Tibial artery (tissue), 4 donors: ENCODE measurements at regions not wholly inside any gene's neighbourhood (a gene's known extent, or its start where the extent isn't known, plus 50 kb on each side); places are given as distances from the start of the nearest gene placed in this dataset.

Source experiments
- DNase-seq, 2 donors: peaks; one replicate each; pipeline ENCODE4 v3.0.0-alpha.2; 2019
- H3K27ac ChIP-seq, 2 donors: fragments of 200-600 bp; sonication (generic) in 1 of 2; 1 replicate in 1 of 2; 2 replicates in 1 of 2; pipeline ENCODE4 v1.5.1; 2018 to 2019; ENCODE audit warnings: mild to moderate bottlenecking in 1 of 2
- H3K27me3 ChIP-seq, 2 donors: fragments of 200-600 bp; sonication (generic) in 1 of 2; one replicate each; pipeline versions ENCODE4 v1.5.1 to v1.6.0; 2016 to 2019
- H3K36me3 ChIP-seq, 3 donors: fragments of 200-600 bp; sonication (generic) in 2 of 3; one replicate each; pipeline ENCODE4 v1.5.1; 2016 to 2019; ENCODE audit warnings: mild to moderate bottlenecking in 2 of 3
- H3K4me1 ChIP-seq, 4 donors: fragments of 200-600 bp; sonication (generic) in 2 of 4; 1 replicate in 3 of 4; 2 replicates in 1 of 4; pipeline ENCODE4 v1.5.1; 2016 to 2019
- H3K4me3 ChIP-seq, 2 donors: fragments of 200-600 bp; sonication (generic) in 1 of 2; 1 replicate in 1 of 2; 2 replicates in 1 of 2; pipeline ENCODE4 v1.5.1; 2018 to 2019; ENCODE audit warnings: mild to moderate bottlenecking in 2 of 2
- H3K9me3 ChIP-seq, 3 donors: fragments of 200-600 bp; sonication (generic) in 1 of 3; one replicate each; pipeline ENCODE4 v1.5.1; 2016 to 2019
- CTCF ChIP-seq, 2 experiments: fragments of 200-600 bp in 1 of 2; fragments of 450-650 bp in 1 of 2; IDR thresholded peaks; one replicate each; pipeline ENCODE4 v1.5.1; 2017 to 2019; ENCODE audit warnings: antibody characterized with exemption in 2 of 2, mild to moderate bottlenecking in 1 of 2, moderate library complexity in 1 of 2
- intact Hi-C: fragments of 100-400 bp; cut with DNase I; formaldehyde crosslinking; loops from one replicate; pipeline ENCODE4 v1.15.0; 2023; ENCODE audit warnings: low total_unique reads

GRCh38 chr2:147027436-147027835 is 817.4 kb upstream of the ACVR2A start:
- TF ChIP-seq CTCF (IDR thresholded peaks at IDR 0.05), result no peak
- Histone ChIP-seq H3K27ac (no peak overlapping the region), H3K4me3 (no peak overlapping the region), H3K4me1 (peaks cover 0 to 19% (median 4%) of the 10 kb centered on the region in 4 donors), H3K36me3 (no peaks in the 10 kb centered on the region), H3K9me3 (peaks cover 0 to 8% (median 0%) of the 10 kb centered on the region in 3 donors), H3K27me3 (no peaks in the 10 kb centered on the region)
- DNase-seq, result no peak
- intact Hi-C loops, result no loop called here

DNA sequence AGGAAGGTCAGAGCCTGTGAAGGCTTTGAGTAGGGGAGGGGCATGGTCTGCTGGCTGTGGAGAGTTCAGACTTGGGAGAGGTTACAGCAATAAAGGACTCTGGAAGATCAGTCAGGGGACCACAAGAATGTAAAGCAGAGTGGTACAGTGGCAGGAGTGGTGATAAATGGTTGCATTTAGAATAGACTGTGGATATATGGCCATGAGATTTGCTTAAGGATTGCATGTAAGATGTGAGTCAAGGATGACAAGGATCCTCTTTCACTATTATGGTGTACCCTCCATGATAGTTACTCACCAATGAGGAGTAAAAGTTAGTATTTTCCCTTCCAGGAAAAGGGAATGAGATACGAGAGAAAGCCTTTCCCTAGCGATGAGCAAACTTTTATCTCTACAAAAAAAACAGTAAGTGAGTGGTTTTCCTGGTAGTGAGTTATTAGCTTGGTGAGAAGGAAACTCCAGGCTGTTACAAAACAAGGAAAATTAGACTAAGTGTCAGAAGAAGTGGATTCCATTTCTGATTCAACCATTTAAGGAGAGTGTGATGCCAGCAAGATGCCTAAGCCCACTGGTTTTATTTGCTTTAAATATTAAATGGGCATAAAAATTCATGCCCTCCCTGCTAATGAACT is 818.0 kb upstream of the ACVR2A start:
- H3K4me3 ChIP-seq, result no peak overlapping the region
- H3K27me3 ChIP-seq, result no peaks in the 10 kb centered on the region
- peaks cover 0 to 8% (median 0%) of the 10 kb centered on the region in 3 donors for H3K9me3 ChIP-seq
- H3K27ac ChIP-seq, result no peak overlapping the region
- no peaks in the 10 kb centered on the region for H3K36me3 ChIP-seq
- peaks cover 0 to 19% (median 4%) of the 10 kb centered on the region in 4 donors for H3K4me1 ChIP-seq
- TF ChIP-seq CTCF (IDR thresholded peaks at IDR 0.05), result no peak
- intact Hi-C loops, result no loop called here
- no peak for DNase-seq

- no peak overlapping the region for H3K27ac ChIP-seq
- H3K9me3 ChIP-seq, result peaks cover 0 to 8% (median 0%) of the 10 kb centered on the region in 3 donors
- intact Hi-C loops, result no loop called here
- H3K36me3 ChIP-seq, result no peaks in the 10 kb centered on the region
- peaks cover 0 to 19% (median 4%) of the 10 kb centered on the region in 4 donors for H3K4me1 ChIP-seq
- DNase-seq, result no peak
- no peaks in the 10 kb centered on the region for H3K27me3 ChIP-seq
- no peak for TF ChIP-seq CTCF (IDR thresholded peaks at IDR 0.05)
- H3K4me3 ChIP-seq, result no peak overlapping the region
Observed at GRCh38 chr2:147025646-147026585, 818.9 kb upstream of the ACVR2A start.

GRCh38 chr2:147019311-147019710 is 825.5 kb upstream of the ACVR2A start:
- DNase-seq, result no peak

More at GRCh38 chr2:147019311-147019710, 825.5 kb upstream of the ACVR2A start:
- TF ChIP-seq CTCF (IDR thresholded peaks at IDR 0.05), result no peak
- H3K36me3 ChIP-seq, result no peaks in the 10 kb centered on the region
- H3K27ac ChIP-seq, result no peak overlapping the region
- no peak overlapping the region for H3K4me3 ChIP-seq
- intact Hi-C loops, result no loop called here
- no peaks in the 10 kb centered on the region for H3K27me3 ChIP-seq
- peaks cover 0 to 8% (median 0%) of the 10 kb centered on the region in 3 donors for H3K9me3 ChIP-seq
- no peaks in the 10 kb centered on the region for H3K4me1 ChIP-seq
